PC-9 (cell line): ENCODE measurements at regions not wholly inside any gene's neighbourhood (a gene's known extent, or its start where the extent isn't known, plus 50 kb on each side); places are given as distances from the start of the nearest gene placed in this dataset.

Experiments
- CTCF ChIP-seq: fragments of 200-600 bp; sonication (generic); conservative IDR thresholded peaks from 2 replicates; pipeline ENCODE4 v1.6.1; 2017; ENCODE audit warnings: mixed run types, antibody characterized with exemption, mild to moderate bottlenecking, moderate library complexity
- EZH2 ChIP-seq: fragments of 200-600 bp; sonication (generic); IDR thresholded peaks from 2 replicates; pipeline ENCODE4 v1.8.0; 2017; ENCODE audit warnings: antibody characterized with exemption, low read depth

- no peak for TF ChIP-seq CTCF
- TF ChIP-seq EZH2, result no peak
Measured at GRCh38 chr21:24197132-24197643, 1410.1 kb downstream of the MRPL39 start.
